ENCODE measurements at regions not wholly inside any gene's neighbourhood (a gene's known extent, or its start where the extent isn't known, plus 50 kb on each side); places are given as distances from the start of the nearest gene placed in this dataset.

GRCh38 chr16:73122604-73123391 is 74.9 kb upstream of the ZFHX3 start:
- no peaks in the 10 kb centered on the region for H3K27me3 ChIP-seq
- H3K36me3 ChIP-seq: no peaks in the 10 kb centered on the region
- no peaks in the 10 kb centered on the region for H3K4me1 ChIP-seq (ENCODE audit: control insufficient read depth in 1 of 2, insufficient read depth in 1 of 2, low read depth in 1 of 2, low read length in 1 of 2)
- H3K27ac ChIP-seq: no peak overlapping the region
- TF ChIP-seq CTCF (IDR thresholded peaks at IDR 0.05): no peak
- H3K9me3 ChIP-seq: no peaks in the 10 kb centered on the region
- no peak overlapping the region for H3K4me3 ChIP-seq (ENCODE audit: low read depth in 1 of 2, low read length in 1 of 2)

DNA sequence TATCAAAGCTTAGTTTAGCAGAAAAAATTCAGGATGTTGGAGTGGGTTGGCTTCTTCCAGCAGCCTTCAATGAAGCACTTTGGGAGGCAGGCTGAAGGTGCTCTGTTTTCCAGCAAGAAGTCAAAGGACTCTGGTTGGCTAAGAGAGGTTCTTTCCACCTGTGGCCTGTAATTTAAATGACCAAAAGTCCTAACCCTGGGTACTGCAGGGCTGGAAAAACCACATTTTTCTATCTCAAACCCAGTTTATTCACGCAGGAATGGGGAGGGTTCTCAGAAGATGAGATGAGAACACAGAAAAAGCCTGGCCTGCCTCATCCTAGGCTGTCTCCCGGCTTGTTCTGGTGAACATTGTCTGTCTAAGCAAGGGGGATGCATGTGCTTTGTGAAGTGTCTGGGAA is 68.6 kb upstream of the ZFHX3 start:
- no peaks in the 10 kb centered on the region for H3K4me1 ChIP-seq (ENCODE audit: control insufficient read depth in 1 of 2, insufficient read depth in 1 of 2, low read depth in 1 of 2, low read length in 1 of 2)
- TF ChIP-seq CTCF (IDR thresholded peaks at IDR 0.05): no peak
- H3K27me3 ChIP-seq: no peaks in the 10 kb centered on the region
- no peaks in the 10 kb centered on the region for H3K9me3 ChIP-seq
- no peak overlapping the region for H3K4me3 ChIP-seq (ENCODE audit: low read depth in 1 of 2, low read length in 1 of 2)
- no peak overlapping the region for H3K27ac ChIP-seq
- no peaks in the 10 kb centered on the region for H3K36me3 ChIP-seq

- no peak for TF ChIP-seq CTCF (IDR thresholded peaks at IDR 0.05)
- no peak overlapping the region for H3K27ac ChIP-seq
- no peaks in the 10 kb centered on the region for H3K27me3 ChIP-seq
- no peak overlapping the region for H3K4me3 ChIP-seq (ENCODE audit: low read depth in 1 of 2, low read length in 1 of 2)
- no peaks in the 10 kb centered on the region for H3K9me3 ChIP-seq
- H3K4me1 ChIP-seq (ENCODE audit: control insufficient read depth in 1 of 2, insufficient read depth in 1 of 2, low read depth in 1 of 2, low read length in 1 of 2): no peaks in the 10 kb centered on the region
- no peaks in the 10 kb centered on the region for H3K36me3 ChIP-seq
Measured at GRCh38 chr16:73113336-73113735, 65.4 kb upstream of the ZFHX3 start.

DNA sequence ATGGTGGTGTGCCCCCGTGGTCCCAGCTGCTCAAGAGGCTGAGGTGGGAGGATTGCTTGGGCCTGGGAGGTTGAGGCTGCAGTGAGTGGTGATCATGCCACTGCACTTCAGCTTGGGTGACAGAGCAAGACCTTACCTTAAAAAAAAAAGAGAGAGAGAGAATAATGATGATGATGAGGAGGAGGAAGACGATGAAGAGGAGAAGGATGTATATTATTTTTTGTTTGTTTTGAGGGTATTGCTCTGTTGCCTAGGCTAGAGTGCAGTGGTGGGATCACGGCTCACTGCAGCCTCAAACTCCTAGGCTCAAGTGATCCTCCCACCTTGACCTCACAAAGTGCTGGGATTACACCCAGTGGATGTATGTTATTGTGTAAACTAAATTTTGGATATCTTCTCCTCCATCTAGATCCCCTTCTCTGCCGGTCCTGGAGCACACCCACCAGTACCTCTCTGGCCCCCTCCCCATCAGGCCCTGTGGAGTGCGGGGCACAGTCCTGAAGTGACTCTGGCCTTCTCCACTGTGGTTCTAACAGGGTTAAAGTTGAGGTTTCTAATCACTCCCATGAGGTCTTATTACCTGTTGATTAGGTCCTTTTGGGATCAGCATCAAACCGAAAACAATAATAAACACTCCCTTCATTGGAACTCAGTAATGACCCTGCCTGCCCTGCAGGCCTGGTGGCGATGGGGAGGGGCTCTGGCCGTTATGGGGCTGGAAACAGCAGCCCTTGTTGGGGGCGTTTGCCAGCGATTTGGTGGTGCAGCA is 60.5 kb upstream of the ZFHX3 start:
- TF ChIP-seq CTCF (IDR thresholded peaks at IDR 0.05): no peak
- no peaks in the 10 kb centered on the region for H3K4me1 ChIP-seq (ENCODE audit: control insufficient read depth in 1 of 2, insufficient read depth in 1 of 2, low read depth in 1 of 2, low read length in 1 of 2)
- no peak overlapping the region for H3K27ac ChIP-seq
- H3K4me3 ChIP-seq (ENCODE audit: low read depth in 1 of 2, low read length in 1 of 2): no peak overlapping the region
- no peaks in the 10 kb centered on the region for H3K9me3 ChIP-seq
- H3K36me3 ChIP-seq: no peaks in the 10 kb centered on the region
- H3K27me3 ChIP-seq: no peaks in the 10 kb centered on the region

DNA sequence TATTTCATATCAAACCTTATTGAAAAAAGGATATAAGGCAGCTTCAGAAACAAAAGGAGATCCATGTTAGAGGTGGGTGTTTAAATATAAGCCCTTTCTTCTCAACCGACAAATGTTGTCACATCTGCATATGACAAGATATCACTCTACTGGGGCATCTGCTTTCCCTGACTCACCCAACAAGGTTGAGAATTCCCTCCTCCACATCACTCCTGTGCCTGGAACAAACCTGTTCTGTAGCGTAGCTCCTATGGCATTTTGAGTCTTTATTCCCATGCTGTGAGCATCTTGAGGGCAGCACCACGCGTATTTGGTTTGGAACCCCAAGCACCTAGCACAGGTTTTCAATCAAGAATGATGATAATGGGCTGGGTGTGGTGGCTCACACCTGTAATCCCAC is 59.4 kb upstream of the ZFHX3 start:
- H3K27ac ChIP-seq: no peak overlapping the region
- no peaks in the 10 kb centered on the region for H3K27me3 ChIP-seq

More for the DNA sequence above, 59.4 kb upstream of the ZFHX3 start:
- no peaks in the 10 kb centered on the region for H3K36me3 ChIP-seq
- H3K4me1 ChIP-seq (ENCODE audit: control insufficient read depth in 1 of 2, insufficient read depth in 1 of 2, low read depth in 1 of 2, low read length in 1 of 2): no peaks in the 10 kb centered on the region
- no peaks in the 10 kb centered on the region for H3K9me3 ChIP-seq
- TF ChIP-seq CTCF (IDR thresholded peaks at IDR 0.05): no peak
- no peak overlapping the region for H3K4me3 ChIP-seq (ENCODE audit: low read depth in 1 of 2, low read length in 1 of 2)

All from neutrophil (primary cell).